Endodermal cell (in vitro differentiated cells): ENCODE measurements at regions not wholly inside any gene's neighbourhood (a gene's known extent, or its start where the extent isn't known, plus 50 kb on each side); places are given as distances from the start of the nearest gene placed in this dataset.

Experiments
- DNase-seq: peaks from one replicate; pipeline ENCODE4 v3.0.0-alpha.2; 2017
- H3K27ac ChIP-seq: 2 replicates; pipeline ENCODE4 v1.5.1; 2013; ENCODE audit warnings: mild to moderate bottlenecking, low read depth, low read length, moderate library complexity
- H3K27me3 ChIP-seq: 2 replicates; pipeline ENCODE4 v1.6.1; 2013; ENCODE audit warnings: mild to moderate bottlenecking, low read length, moderate library complexity; ENCODE audit not compliant: insufficient read depth, control insufficient read depth, poor library complexity, severe bottlenecking
- H3K36me3 ChIP-seq: 2 replicates; pipeline ENCODE4 v1.7.0; 2013; ENCODE audit warnings: mild to moderate bottlenecking, low read length, moderate library complexity; ENCODE audit not compliant: control insufficient read depth, insufficient read depth
- H3K4me1 ChIP-seq: one replicate; pipeline ENCODE4 v1.7.0; 2013; ENCODE audit warnings: low read length; ENCODE audit not compliant: control insufficient read depth, insufficient read depth
- H3K4me3 ChIP-seq: 2 replicates; pipeline ENCODE4 v1.5.1; 2013; ENCODE audit warnings: mild to moderate bottlenecking, low read length, moderate library complexity
- H3K9ac ChIP-seq: 2 replicates; pipeline ENCODE4 v1.6.1; 2013; ENCODE audit warnings: mild to moderate bottlenecking, low read length, moderate library complexity; ENCODE audit not compliant: poor library complexity, severe bottlenecking; ENCODE audit errors: extremely low read depth
- H3K9me3 ChIP-seq: 2 replicates; pipeline ENCODE4 v1.6.1; 2013; ENCODE audit warnings: mild to moderate bottlenecking, low read length, moderate library complexity; ENCODE audit not compliant: control insufficient read depth
- H3K27ac Mint-ChIP-seq: 2 replicates; pipeline ENCODE4 v1.8.0; 2020; ENCODE audit warnings: mixed read lengths
- H3K27me3 Mint-ChIP-seq: 2 replicates; pipeline ENCODE4 v1.8.0; 2021; ENCODE audit warnings: mild to moderate bottlenecking, mixed read lengths; ENCODE audit not compliant: insufficient read depth
- H3K36me3 Mint-ChIP-seq: 2 replicates; pipeline ENCODE4 v1.8.0; 2020; ENCODE audit warnings: low read depth, mixed read lengths
- H3K4me1 Mint-ChIP-seq: 2 replicates; pipeline ENCODE4 v1.8.0; 2020; ENCODE audit warnings: mixed read lengths
- H3K4me3 Mint-ChIP-seq: 2 replicates; pipeline ENCODE4 v1.8.0; 2020; ENCODE audit warnings: mild to moderate bottlenecking, moderate library complexity, mixed read lengths
- H3K9me3 Mint-ChIP-seq: 2 replicates; pipeline ENCODE4 v1.8.0; 2020; ENCODE audit warnings: mild to moderate bottlenecking, mixed read lengths
- CTCF ChIP-seq: fragments of 200-600 bp; sonication (generic); conservative IDR thresholded peaks from 2 replicates; pipeline ENCODE4 v1.5.0; 2021; ENCODE audit warnings: antibody characterized with exemption, mild to moderate bottlenecking
- WGBS, 2 experiments: methylation state at CpG; one replicate each; pipeline versions ENCODE4 v1.1.5 to v1.1.7; 2013; ENCODE audit warnings: missing lambda C conversion rate in 2 of 2, mixed read lengths in 1 of 2; ENCODE audit not compliant: insufficient coverage in 1 of 2, insufficient read length in 1 of 2; 5-methylcytosine and 5-hydroxymethylcytosine counted together

GRCh38 chrX:8404926-8405325, 59.7 kb upstream of the VCX3B start:
- no peaks in the 10 kb centered on the region for H3K9me3 ChIP-seq
- peaks cover 7% of the 10 kb centered on the region for H3K9me3 Mint-ChIP-seq
- DNase-seq: no peak
- TF ChIP-seq CTCF: no peak
- peaks cover 2% of the 10 kb centered on the region for H3K36me3 Mint-ChIP-seq
- H3K4me3 ChIP-seq: no peak overlapping the region
- peaks cover 12% of the 10 kb centered on the region for H3K27me3 Mint-ChIP-seq
- H3K4me1 Mint-ChIP-seq: peaks cover 16% of the 10 kb centered on the region
- H3K9ac ChIP-seq: no peak overlapping the region
- H3K4me3 Mint-ChIP-seq: no peak overlapping the region
- H3K27ac Mint-ChIP-seq: no peak overlapping the region
- H3K27ac ChIP-seq: no peak overlapping the region
- H3K36me3 ChIP-seq: no peaks in the 10 kb centered on the region
- WGBS, 2 experiments: 100% methylated on average over 1 of the region's 2 CpGs; no CpG with 5 or more reads in 1 of the 2 experiments
- H3K4me1 ChIP-seq: no peaks in the 10 kb centered on the region
- H3K27me3 ChIP-seq: no peaks in the 10 kb centered on the region

- H3K27ac ChIP-seq: no peak overlapping the region
- H3K9ac ChIP-seq: no peak overlapping the region
- Mint-ChIP-seq H3K36me3 (peaks cover 2% of the 10 kb centered on the region), H3K9me3 (peaks cover 7% of the 10 kb centered on the region), H3K4me3 (no peak overlapping the region), H3K27me3 (peaks cover 12% of the 10 kb centered on the region), H3K27ac (no peak overlapping the region), H3K4me1 (peaks cover 16% of the 10 kb centered on the region)
- TF ChIP-seq CTCF: no peak
- no peaks in the 10 kb centered on the region for H3K36me3 ChIP-seq
- no peaks in the 10 kb centered on the region for H3K9me3 ChIP-seq
- no peaks in the 10 kb centered on the region for H3K27me3 ChIP-seq
- no peaks in the 10 kb centered on the region for H3K4me1 ChIP-seq
- H3K4me3 ChIP-seq: no peak overlapping the region
- DNase-seq: no peak
- WGBS, 2 experiments: 85% methylated on average over 5 of the region's 7 CpGs; no CpG with 5 or more reads in 1 of the 2 experiments
Measured at GRCh38 chrX:8405631-8406030, 59.0 kb upstream of the VCX3B start.

GRCh38 chrX:8413279-8413678, 51.4 kb upstream of the VCX3B start:
- Histone ChIP-seq H3K36me3 (no peaks in the 10 kb centered on the region), H3K4me1 (no peaks in the 10 kb centered on the region), H3K4me3 (no peak overlapping the region), H3K9me3 (no peaks in the 10 kb centered on the region), H3K27ac (no peak overlapping the region), H3K9ac (no peak overlapping the region), H3K27me3 (no peaks in the 10 kb centered on the region)
- H3K27me3 Mint-ChIP-seq: no peaks in the 10 kb centered on the region
- H3K36me3 Mint-ChIP-seq: peaks cover 2% of the 10 kb centered on the region
- no peak for DNase-seq
- no peaks in the 10 kb centered on the region for H3K4me1 Mint-ChIP-seq
- no peak for TF ChIP-seq CTCF
- no peak overlapping the region for H3K27ac Mint-ChIP-seq
- H3K4me3 Mint-ChIP-seq: no peak overlapping the region
- peaks cover 3% of the 10 kb centered on the region for H3K9me3 Mint-ChIP-seq
- 91 to 100% methylated on average over 1 to 2 of the region's 2 CpGs for WGBS, 2 experiments
